Fibroblast of skin of abdomen (primary cell): ENCODE measurements at regions not wholly inside any gene's neighbourhood (a gene's known extent, or its start where the extent isn't known, plus 50 kb on each side); places are given as distances from the start of the nearest gene placed in this dataset.
A peak's percentile ranks its signal among the peaks of the same experiment; 100 is the strongest.
"Not testable (repeated sequence)": the region's sequence is repeated elsewhere in the genome, so short reads cannot be mapped to it uniquely, and the experiment has no call there.

Experiments used
- DNase-seq: peaks from one replicate; pipeline ENCODE4 v3.0.0-alpha.2; 2013

GRCh38 chr6:28658475-28659249 lies 133.0 kb downstream of the GPX5 start:
- DNase-seq: no peak

GRCh38 chr6:28659250-28659566 lies 133.5 kb downstream of the GPX5 start:
- DNase-seq: no peak

- DNase-seq: no peak
Observed at GRCh38 chr6:28661097-28661713, 135.5 kb downstream of the GPX5 start.

GRCh38 chr6:28664870-28665396 lies 139.3 kb downstream of the GPX5 start:
- DNase-seq: no peak

GRCh38 chr6:28673417-28673786 lies 147.7 kb downstream of the GPX5 start:
- DNase-seq: no peak

- DNase-seq: peak; percentile 69
Observed at GRCh38 chr6:28673787-28674671, 148.3 kb downstream of the GPX5 start.

GRCh38 chr6:28675600-28675999 lies 149.9 kb downstream of the GPX5 start:
- DNase-seq: no peak

GRCh38 chr6:28682542-28682941 lies 156.9 kb downstream of the GPX5 start:
- DNase-seq: no peak

- not testable (repeated sequence) for DNase-seq
Observed at GRCh38 chr6:28682956-28683685, 157.4 kb downstream of the GPX5 start.

GRCh38 chr6:28683945-28684538 lies 158.4 kb downstream of the GPX5 start:
- DNase-seq: peak; percentile 33

- peak; percentile 31 for DNase-seq
Observed at GRCh38 chr6:28685960-28686359, 160.3 kb downstream of the GPX5 start.

GRCh38 chr6:28686446-28687027 lies 160.9 kb downstream of the GPX5 start:
- peak; percentile 61 for DNase-seq

GRCh38 chr6:28687309-28687981 lies 161.8 kb downstream of the GPX5 start:
- not testable (repeated sequence) for DNase-seq

GRCh38 chr6:28691991-28692390 lies 166.3 kb downstream of the GPX5 start:
- not testable (repeated sequence) for DNase-seq

GRCh38 chr6:28693033-28693750 lies 167.5 kb downstream of the GPX5 start:
- DNase-seq: no peak

- no peak for DNase-seq
Observed at GRCh38 chr6:28693751-28694443, 168.2 kb downstream of the GPX5 start.

GRCh38 chr6:28695715-28696114 lies 170.0 kb downstream of the GPX5 start:
- peak; percentile 36 for DNase-seq

GRCh38 chr6:28696167-28696566 lies 170.5 kb downstream of the GPX5 start:
- DNase-seq: no peak

- DNase-seq: no peak
Observed at GRCh38 chr6:28696682-28697081, 171.0 kb downstream of the GPX5 start.
